DMS153 (cell line): ENCODE measurements at regions not wholly inside any gene's neighbourhood (a gene's known extent, or its start where the extent isn't known, plus 50 kb on each side); places are given as distances from the start of the nearest gene placed in this dataset.
"Not testable (repeated sequence)": the region's sequence is repeated elsewhere in the genome, so short reads cannot be mapped to it uniquely, and the experiment has no call there.

Source experiments
- DNase-seq: peaks from one replicate; lab custom pipeline; 2025; lab: John Stamatoyannopoulos, UW

GRCh38 chr4:116320859-116321258 is 764.5 kb downstream of the TRAM1L1 start:
- DNase-seq = no peak

GRCh38 chr4:116303736-116304188 is 781.6 kb downstream of the TRAM1L1 start:
- DNase-seq = no peak

- no peak for DNase-seq
These were observed 782.2 kb downstream of the TRAM1L1 start for GRCh38 chr4:116302990-116303735.

GRCh38 chr4:116275006-116275405 is 810.4 kb downstream of the TRAM1L1 start:
- no peak for DNase-seq

- no peak for DNase-seq
These were observed 813.0 kb downstream of the TRAM1L1 start for GRCh38 chr4:116272336-116272735.

GRCh38 chr4:116260931-116261330 is 824.4 kb downstream of the TRAM1L1 start:
- DNase-seq = not testable (repeated sequence)

GRCh38 chr4:116244771-116245170 is 840.6 kb downstream of the TRAM1L1 start:
- no peak for DNase-seq

GRCh38 chr4:116243431-116243830 is 841.9 kb downstream of the TRAM1L1 start:
- no peak for DNase-seq

GRCh38 chr4:116233971-116234370 is 851.4 kb downstream of the TRAM1L1 start:
- no peak for DNase-seq

- DNase-seq = not testable (repeated sequence)
These were observed 853.4 kb downstream of the TRAM1L1 start for GRCh38 chr4:116231999-116232398.

- DNase-seq = no peak
These were observed 856.0 kb downstream of the TRAM1L1 start for GRCh38 chr4:116229420-116229819.

- DNase-seq = no peak
These were observed 862.2 kb downstream of the TRAM1L1 start for GRCh38 chr4:116223040-116223732.

GRCh38 chr4:116217781-116218180 is 867.6 kb downstream of the TRAM1L1 start:
- no peak for DNase-seq

- no peak for DNase-seq
These were observed 869.8 kb downstream of the TRAM1L1 start for GRCh38 chr4:116215622-116216021.

- DNase-seq = no peak
These were observed 882.9 kb downstream of the TRAM1L1 start for GRCh38 chr4:116202524-116202923.

- DNase-seq = no peak
These were observed 888.0 kb downstream of the TRAM1L1 start for GRCh38 chr4:116197317-116197809.

GRCh38 chr4:116183241-116183640 is 902.1 kb downstream of the TRAM1L1 start:
- no peak for DNase-seq

GRCh38 chr4:116180157-116180601 is 905.2 kb downstream of the TRAM1L1 start:
- DNase-seq = no peak

GRCh38 chr4:116151371-116151770 is 934.0 kb downstream of the TRAM1L1 start:
- not testable (repeated sequence) for DNase-seq

- no peak for DNase-seq
These were observed 935.2 kb downstream of the TRAM1L1 start for GRCh38 chr4:116150152-116150551.

- no peak for DNase-seq
These were observed 942.2 kb downstream of the TRAM1L1 start for GRCh38 chr4:116143198-116143597.

GRCh38 chr4:116132946-116133345 is 952.4 kb downstream of the TRAM1L1 start:
- DNase-seq = no peak

- no peak for DNase-seq
These were observed 958.6 kb downstream of the TRAM1L1 start for GRCh38 chr4:116126794-116127193.
